Astrocyte (in vitro differentiated cells and primary cell): ENCODE measurements at regions not wholly inside any gene's neighbourhood (a gene's known extent, or its start where the extent isn't known, plus 50 kb on each side); places are given as distances from the start of the nearest gene placed in this dataset.

ENCODE experiments used
- DNase-seq: peaks from one replicate; pipeline ENCODE4 v3.0.0-alpha.2; 2010; ENCODE audit warnings: low read depth
- FAIRE-seq: peaks from 2 replicates; lab custom pipeline; 2011; peaks lifted over from hg19 to GRCh38; lab: Jason Lieb, UNC
- H2AFZ ChIP-seq: 2 replicates; pipeline ENCODE4 v1.6.0; 2012; ENCODE audit warnings: low read depth, low read length, inconsistent platforms
- H3K27ac ChIP-seq: 2 replicates; pipeline ENCODE4 v1.5.1; 2011; ENCODE audit warnings: low read depth, low read length, inconsistent platforms
- H3K27me3 ChIP-seq: 2 replicates; pipeline ENCODE4 v1.6.0; 2011; ENCODE audit warnings: low read length, inconsistent platforms; ENCODE audit not compliant: insufficient read depth
- H3K36me3 ChIP-seq: 2 replicates; pipeline ENCODE4 v1.5.1; 2011; ENCODE audit warnings: low read length, inconsistent platforms; ENCODE audit not compliant: insufficient read depth
- H3K4me1 ChIP-seq: 2 replicates; pipeline ENCODE4 v1.5.1; 2011; ENCODE audit warnings: low read length, inconsistent platforms; ENCODE audit not compliant: insufficient read depth
- H3K4me2 ChIP-seq: 2 replicates; pipeline ENCODE4 v1.6.0; 2012; ENCODE audit warnings: low read length, inconsistent platforms
- H3K4me3 ChIP-seq: 2 replicates; pipeline ENCODE4 v1.5.1; 2011; ENCODE audit warnings: low read depth, mild to moderate bottlenecking, low read length, inconsistent platforms; ENCODE audit not compliant: insufficient read depth
- H3K79me2 ChIP-seq: 2 replicates; pipeline ENCODE4 v1.6.0; 2012; ENCODE audit warnings: mild to moderate bottlenecking, low read length, inconsistent platforms; ENCODE audit not compliant: insufficient read depth
- H3K9ac ChIP-seq: 2 replicates; pipeline ENCODE4 v1.6.0; 2012; ENCODE audit warnings: mild to moderate bottlenecking, low read length, inconsistent platforms
- H3K9me3 ChIP-seq: 2 replicates; pipeline ENCODE4 v1.5.1; 2012; ENCODE audit warnings: low read depth, mild to moderate bottlenecking, low read length, inconsistent platforms; ENCODE audit not compliant: insufficient read depth
- H4K20me1 ChIP-seq: 2 replicates; pipeline ENCODE4 v1.6.0; 2012; ENCODE audit warnings: low read length, inconsistent platforms; ENCODE audit not compliant: insufficient read depth
- H3K27ac Mint-ChIP-seq: one replicate; pipeline ENCODE4 v1.8.0; 2021; ENCODE audit warnings: mild to moderate bottlenecking, mixed read lengths; ENCODE audit not compliant: unreplicated experiment
- H3K27me3 Mint-ChIP-seq: one replicate; pipeline ENCODE4 v1.8.0; 2021; ENCODE audit warnings: low read depth, mixed read lengths; ENCODE audit not compliant: unreplicated experiment
- H3K36me3 Mint-ChIP-seq: one replicate; pipeline ENCODE4 v1.8.0; 2021; ENCODE audit warnings: low read depth, mixed read lengths; ENCODE audit not compliant: unreplicated experiment
- H3K4me1 Mint-ChIP-seq: one replicate; pipeline ENCODE4 v1.8.0; 2021; ENCODE audit warnings: low read depth, mixed read lengths; ENCODE audit not compliant: unreplicated experiment
- H3K4me3 Mint-ChIP-seq: one replicate; pipeline ENCODE4 v1.8.0; 2021; ENCODE audit warnings: mild to moderate bottlenecking, moderate library complexity, mixed read lengths; ENCODE audit not compliant: unreplicated experiment
- H3K9me3 Mint-ChIP-seq: one replicate; pipeline ENCODE4 v1.8.0; 2021; ENCODE audit warnings: mild to moderate bottlenecking, mixed read lengths; ENCODE audit not compliant: unreplicated experiment
- CTCF ChIP-seq: IDR thresholded peaks from 2 replicates; pipeline ENCODE4 v1.5.1; 2011; ENCODE audit warnings: low read depth, mild to moderate bottlenecking, inconsistent platforms, low read length, moderate library complexity; ENCODE audit not compliant: insufficient read depth
- EZH2 ChIP-seq: IDR thresholded peaks from 2 replicates; pipeline ENCODE4 v1.6.1; 2012; ENCODE audit warnings: mild to moderate bottlenecking, low read length, inconsistent platforms; ENCODE audit not compliant: insufficient read depth

GRCh38 chr1:182198006-182198605, 136.6 kb upstream of the ZNF648 start:
- Histone ChIP-seq H3K4me1 (no peaks in the 10 kb centered on the region), H3K4me3 (no peak overlapping the region), H4K20me1 (no peaks in the 10 kb centered on the region), H3K4me2 (no peak overlapping the region), H3K27ac (no peak overlapping the region), H3K9ac (no peak overlapping the region), H2AFZ (no peak overlapping the region), H3K9me3 (no peaks in the 10 kb centered on the region), H3K27me3 (no peaks in the 10 kb centered on the region), H3K79me2 (no peaks in the 10 kb centered on the region), H3K36me3 (no peaks in the 10 kb centered on the region)
- DNase-seq: no peak
- no peak overlapping the region for H3K4me3 Mint-ChIP-seq
- no peaks in the 10 kb centered on the region for H3K4me1 Mint-ChIP-seq
- no peaks in the 10 kb centered on the region for H3K9me3 Mint-ChIP-seq
- H3K36me3 Mint-ChIP-seq: peaks cover 2% of the 10 kb centered on the region
- TF ChIP-seq EZH2 (no peak), CTCF (no peak)
- FAIRE-seq: no peak
- no peak overlapping the region for H3K27ac Mint-ChIP-seq
- peaks cover 5% of the 10 kb centered on the region for H3K27me3 Mint-ChIP-seq

- Histone ChIP-seq H3K36me3 (no peaks in the 10 kb centered on the region), H3K9ac (no peak overlapping the region), H3K4me1 (no peaks in the 10 kb centered on the region), H3K9me3 (no peaks in the 10 kb centered on the region), H3K4me3 (no peak overlapping the region), H3K4me2 (no peak overlapping the region), H3K79me2 (no peaks in the 10 kb centered on the region), H4K20me1 (no peaks in the 10 kb centered on the region), H3K27ac (no peak overlapping the region), H2AFZ (no peak overlapping the region), H3K27me3 (peaks cover 2% of the 10 kb centered on the region)
- DNase-seq: no peak
- no peak for TF ChIP-seq CTCF
- no peak for TF ChIP-seq EZH2
- Mint-ChIP-seq H3K27me3 (peaks cover 8% of the 10 kb centered on the region), H3K36me3 (peaks cover 2% of the 10 kb centered on the region), H3K9me3 (no peaks in the 10 kb centered on the region), H3K4me3 (no peak overlapping the region), H3K4me1 (no peaks in the 10 kb centered on the region), H3K27ac (no peak overlapping the region)
- FAIRE-seq: peak; percentile 20
Observed at GRCh38 chr1:182196897-182197870, 135.7 kb upstream of the ZNF648 start.
